WTC11 (cell line): ENCODE measurements at regions not wholly inside any gene's neighbourhood (a gene's known extent, or its start where the extent isn't known, plus 50 kb on each side); places are given as distances from the start of the nearest gene placed in this dataset.

Source experiments
- ATAC-seq: fragments of 200-7000 bp; cut with Tn5 transposase; 2 replicates; pipeline ENCODE4 v1.10.0; 2021; ENCODE audit warnings: mild to moderate bottlenecking, moderate library complexity
- CTCF ChIA-PET: fragments of 300-600 bp; sonication (Branson Sonifier 250); formaldehyde crosslinking; loops from one replicate; lab custom pipeline; 2021; ENCODE audit warnings: antibody characterized with exemption; lab: Charles Lee
- POLR2A ChIA-PET: fragments of 350-600 bp; sonication (Branson Sonifier 250); formaldehyde crosslinking; loops from one replicate; lab custom pipeline; 2021; ENCODE audit warnings: antibody characterized with exemption; lab: Charles Lee
- DNase-seq: peaks from one replicate; pipeline ENCODE4 v3.0.0; 2021; ENCODE audit warnings: low spot score
- H3K27ac Mint-ChIP-seq: 2 replicates; pipeline ENCODE4 v1.8.0; 2021; ENCODE audit warnings: mixed read lengths
- H3K27me3 Mint-ChIP-seq: 2 replicates; pipeline ENCODE4 v1.8.0; 2021; ENCODE audit warnings: low read depth, mild to moderate bottlenecking, moderate library complexity, mixed read lengths
- H3K36me3 Mint-ChIP-seq: 2 replicates; pipeline ENCODE4 v1.8.0; 2021; ENCODE audit warnings: mixed read lengths
- H3K4me1 Mint-ChIP-seq: 2 replicates; pipeline ENCODE4 v1.8.0; 2022; ENCODE audit warnings: mixed read lengths
- H3K4me3 Mint-ChIP-seq: 2 replicates; pipeline ENCODE4 v1.8.0; 2021; ENCODE audit warnings: mild to moderate bottlenecking, moderate library complexity, mixed read lengths
- H3K9me3 Mint-ChIP-seq: 2 replicates; pipeline ENCODE4 v1.8.0; 2021; ENCODE audit warnings: mixed read lengths
- CREM ChIP-seq: sonication (generic); formaldehyde crosslinking; IDR thresholded peaks from 2 replicates; pipeline ENCODE4 v1.8.1; 2022; ENCODE audit warnings: mild to moderate bottlenecking, missing genetic modification reagents, moderate library complexity
- GABPB1 ChIP-seq: sonication (generic); formaldehyde crosslinking; IDR thresholded peaks from 2 replicates; pipeline ENCODE4 v1.8.1; 2023; ENCODE audit warnings: mild to moderate bottlenecking, missing genetic modification reagents
- GRHL2 ChIP-seq: fragments of 250-450 bp; sonication (Bioruptor Pico); IDR thresholded peaks from 2 replicates; pipeline ENCODE4 v1.8.0; 2022; ENCODE audit warnings: mild to moderate bottlenecking, moderate library complexity; ENCODE audit not compliant: insufficient replicate concordance, severe bottlenecking
- IRF2 ChIP-seq: sonication (generic); formaldehyde crosslinking; IDR thresholded peaks from 2 replicates; pipeline ENCODE4 v1.8.0; 2022; ENCODE audit warnings: low read depth, missing genetic modification reagents, borderline replicate concordance
- JAZF1 ChIP-seq: fragments of 250-450 bp; sonication (Bioruptor Pico); IDR thresholded peaks from 2 replicates; pipeline ENCODE4 v1.9.0; 2021; ENCODE audit warnings: moderate library complexity, mild to moderate bottlenecking, inconsistent platforms
- JUN ChIP-seq: sonication (generic); formaldehyde crosslinking; IDR thresholded peaks from 2 replicates; pipeline ENCODE4 v1.8.0; 2023; ENCODE audit warnings: mild to moderate bottlenecking, missing genetic modification reagents
- NFYB ChIP-seq: sonication (generic); formaldehyde crosslinking; conservative IDR thresholded peaks from 2 replicates; pipeline ENCODE4 v1.8.0; 2022; ENCODE audit warnings: low read depth, missing genetic modification reagents
- NR2C2 ChIP-seq: sonication (generic); formaldehyde crosslinking; IDR thresholded peaks from 2 replicates; pipeline ENCODE4 v1.8.0; 2022; ENCODE audit warnings: mild to moderate bottlenecking, missing genetic modification reagents
- PRRX2 ChIP-seq: fragments of 250-450 bp; sonication (Bioruptor Pico); IDR thresholded peaks from 2 replicates; pipeline ENCODE4 v1.8.0; 2021; ENCODE audit warnings: mild to moderate bottlenecking
- SP1 ChIP-seq: sonication (generic); formaldehyde crosslinking; conservative IDR thresholded peaks from 2 replicates; pipeline ENCODE4 v1.8.1; 2022; ENCODE audit warnings: missing genetic modification reagents
- TCF7 ChIP-seq: sonication (generic); formaldehyde crosslinking; IDR thresholded peaks from 2 replicates; pipeline ENCODE4 v1.8.0; 2022; ENCODE audit warnings: mild to moderate bottlenecking, low read depth, missing genetic modification reagents, moderate library complexity
- TP53 ChIP-seq: sonication (generic); formaldehyde crosslinking; IDR thresholded peaks from 2 replicates; pipeline ENCODE4 v1.8.1; 2023; ENCODE audit warnings: mild to moderate bottlenecking, missing genetic modification reagents
- ZBTB21 ChIP-seq: sonication (generic); formaldehyde crosslinking; IDR thresholded peaks from 2 replicates; pipeline ENCODE4 v1.8.1; 2023; ENCODE audit warnings: mild to moderate bottlenecking, missing genetic modification reagents, borderline replicate concordance
- ZNF121 ChIP-seq: sonication (generic); formaldehyde crosslinking; IDR thresholded peaks from 2 replicates; pipeline ENCODE4 v1.8.0; 2023; ENCODE audit warnings: missing genetic modification reagents
- ZNF317 ChIP-seq: sonication (generic); formaldehyde crosslinking; IDR thresholded peaks from 2 replicates; pipeline ENCODE4 v1.8.1; 2023; ENCODE audit warnings: low read depth, mild to moderate bottlenecking, moderate library complexity, missing genetic modification reagents, borderline replicate concordance
- TF ChIP-seq, protein P1 (sequence below): sonication (generic); formaldehyde crosslinking; IDR thresholded peaks from 2 replicates; pipeline ENCODE4 v1.8.0; 2022; ENCODE audit warnings: mild to moderate bottlenecking, missing genetic modification reagents
- TF ChIP-seq, protein P2 (sequence below): sonication (generic); formaldehyde crosslinking; IDR thresholded peaks from 2 replicates; pipeline ENCODE4 v1.8.1; 2022; ENCODE audit warnings: mild to moderate bottlenecking, moderate library complexity, missing genetic modification reagents
- TF ChIP-seq, protein P3 (sequence below): sonication (generic); formaldehyde crosslinking; IDR thresholded peaks from 2 replicates; pipeline ENCODE4 v1.8.1; 2023; ENCODE audit warnings: mild to moderate bottlenecking, missing genetic modification reagents, moderate library complexity
- TF ChIP-seq, protein P4 (sequence below): sonication (generic); formaldehyde crosslinking; IDR thresholded peaks from 2 replicates; pipeline ENCODE4 v1.8.1; 2023; ENCODE audit warnings: mild to moderate bottlenecking, missing genetic modification reagents, borderline replicate concordance
- TF ChIP-seq, protein P5 (sequence below): fragments of 250-450 bp; sonication (Bioruptor Pico); conservative IDR thresholded peaks from 2 replicates; pipeline ENCODE4 v1.9.0; 2021; ENCODE audit warnings: mild to moderate bottlenecking
- TF ChIP-seq, protein P6 (sequence below): sonication (generic); formaldehyde crosslinking; IDR thresholded peaks from 2 replicates; pipeline ENCODE4 v1.8.1; 2022; ENCODE audit warnings: missing genetic modification reagents, borderline replicate concordance
- TF ChIP-seq, protein P7 (sequence below): fragments of 200-600 bp; IDR thresholded peaks from 2 replicates; pipeline ENCODE4 v1.8.0; 2022; ENCODE audit warnings: antibody characterized with exemption

DNA sequence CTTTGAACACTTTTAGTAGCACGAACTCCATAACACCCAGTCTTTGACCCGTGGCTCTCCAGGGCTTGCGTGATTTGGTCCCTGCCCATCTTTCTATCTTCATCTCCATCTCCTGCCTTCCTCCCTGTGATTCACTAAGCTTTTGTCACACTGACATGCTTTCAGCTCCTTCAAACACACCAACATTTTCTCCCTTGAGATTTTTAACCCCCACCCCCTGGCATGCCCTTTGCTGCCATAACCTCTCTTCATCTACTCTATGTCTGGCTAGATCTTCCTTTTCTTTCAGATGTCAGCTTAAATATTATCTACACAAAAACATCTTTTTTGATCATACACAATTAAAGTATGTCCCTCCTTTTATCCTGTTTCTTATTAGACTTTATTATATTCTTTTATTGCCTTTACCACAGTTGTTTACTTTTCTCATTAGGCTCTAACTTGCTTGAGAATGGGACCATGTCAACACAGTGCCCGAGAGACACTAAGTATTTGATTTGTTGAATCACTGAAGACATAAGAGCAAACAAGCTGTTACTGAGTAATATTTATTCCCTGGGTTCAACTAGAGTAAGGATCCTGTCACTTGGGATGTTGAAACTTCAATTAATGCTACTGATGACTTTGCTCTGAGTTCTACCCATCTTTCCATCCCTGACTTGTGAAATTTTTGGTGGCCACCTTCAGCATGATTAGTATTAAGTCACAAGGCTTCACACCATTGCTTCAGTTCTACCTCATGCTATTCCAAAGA lies 387.3 kb downstream of the LRIG3 start:
- DNase-seq: no peak
- POLR2A ChIA-PET: no interaction called here
- no peaks in the 10 kb centered on the region for H3K27me3 Mint-ChIP-seq
- no peak overlapping the region for H3K27ac Mint-ChIP-seq
- peaks cover 6% of the 10 kb centered on the region for H3K4me1 Mint-ChIP-seq
- no peaks in the 10 kb centered on the region for H3K36me3 Mint-ChIP-seq
- ATAC-seq: no peak
- TF ChIP-seq SP1 (CRISPR knock-in tag): no peak
- no peak for TF ChIP-seq JUN (CRISPR knock-in tag)
- TF ChIP-seq, protein P1, sequence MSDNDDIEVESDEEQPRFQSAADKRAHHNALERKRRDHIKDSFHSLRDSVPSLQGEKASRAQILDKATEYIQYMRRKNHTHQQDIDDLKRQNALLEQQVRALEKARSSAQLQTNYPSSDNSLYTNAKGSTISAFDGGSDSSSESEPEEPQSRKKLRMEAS: no peak
- TF ChIP-seq GRHL2: no peak
- TF ChIP-seq, protein P2, sequence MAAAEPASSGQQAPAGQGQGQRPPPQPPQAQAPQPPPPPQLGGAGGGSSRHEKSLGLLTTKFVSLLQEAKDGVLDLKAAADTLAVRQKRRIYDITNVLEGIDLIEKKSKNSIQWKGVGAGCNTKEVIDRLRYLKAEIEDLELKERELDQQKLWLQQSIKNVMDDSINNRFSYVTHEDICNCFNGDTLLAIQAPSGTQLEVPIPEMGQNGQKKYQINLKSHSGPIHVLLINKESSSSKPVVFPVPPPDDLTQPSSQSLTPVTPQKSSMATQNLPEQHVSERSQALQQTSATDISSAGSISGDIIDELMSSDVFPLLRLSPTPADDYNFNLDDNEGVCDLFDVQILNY (CRISPR knock-in tag): no peak
- TF ChIP-seq CREM: no peak
- TF ChIP-seq JAZF1 (CRISPR knock-in tag): no peak
- no peak for TF ChIP-seq PRRX2
- CTCF ChIA-PET: no interaction called here
- no peak overlapping the region for H3K4me3 Mint-ChIP-seq
- H3K9me3 Mint-ChIP-seq: 0 out of 2 replicates have a peak, but pooled peaks cover 10% of the 10 kb centered on the region

DNA sequence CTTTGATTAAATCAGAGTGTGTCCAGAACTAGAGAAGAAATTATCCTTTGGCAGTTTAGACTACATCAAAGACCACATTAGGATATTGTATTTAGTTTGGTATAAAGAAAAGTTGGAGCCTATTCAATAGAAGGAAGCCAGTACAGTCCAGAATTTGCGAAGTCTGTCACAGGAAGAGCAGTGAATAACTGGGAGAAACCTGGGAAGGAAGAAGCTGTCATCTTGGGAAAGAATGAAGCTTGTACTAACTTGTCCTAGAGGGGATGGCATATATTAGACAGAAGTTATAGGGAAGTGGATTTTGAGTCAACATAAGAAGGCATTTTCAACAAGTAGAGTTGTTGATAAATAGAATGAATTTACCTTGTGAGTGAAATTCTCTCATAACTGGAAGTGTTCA lies 386.7 kb downstream of the LRIG3 start:
- H3K4me1 Mint-ChIP-seq: peaks cover 6% of the 10 kb centered on the region
- CTCF ChIA-PET: no interaction called here
- no peak for ATAC-seq
- TF ChIP-seq ZBTB21 (CRISPR knock-in tag) (no peak), NR2C2 (CRISPR knock-in tag) (no peak), GABPB1 (CRISPR knock-in tag) (no peak), ZNF121 (CRISPR knock-in tag) (no peak), IRF2 (no peak), ZNF317 (CRISPR knock-in tag) (no peak), NFYB (CRISPR knock-in tag) (no peak), TP53 (CRISPR knock-in tag) (no peak), TCF7 (no peak), CREM (no peak)
- TF ChIP-seq, protein P3, sequence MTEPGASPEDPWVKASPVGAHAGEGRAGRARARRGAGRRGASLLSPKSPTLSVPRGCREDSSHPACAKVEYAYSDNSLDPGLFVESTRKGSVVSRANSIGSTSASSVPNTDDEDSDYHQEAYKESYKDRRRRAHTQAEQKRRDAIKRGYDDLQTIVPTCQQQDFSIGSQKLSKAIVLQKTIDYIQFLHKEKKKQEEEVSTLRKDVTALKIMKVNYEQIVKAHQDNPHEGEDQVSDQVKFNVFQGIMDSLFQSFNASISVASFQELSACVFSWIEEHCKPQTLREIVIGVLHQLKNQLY (CRISPR knock-in tag): no peak
- TF ChIP-seq, protein P4, sequence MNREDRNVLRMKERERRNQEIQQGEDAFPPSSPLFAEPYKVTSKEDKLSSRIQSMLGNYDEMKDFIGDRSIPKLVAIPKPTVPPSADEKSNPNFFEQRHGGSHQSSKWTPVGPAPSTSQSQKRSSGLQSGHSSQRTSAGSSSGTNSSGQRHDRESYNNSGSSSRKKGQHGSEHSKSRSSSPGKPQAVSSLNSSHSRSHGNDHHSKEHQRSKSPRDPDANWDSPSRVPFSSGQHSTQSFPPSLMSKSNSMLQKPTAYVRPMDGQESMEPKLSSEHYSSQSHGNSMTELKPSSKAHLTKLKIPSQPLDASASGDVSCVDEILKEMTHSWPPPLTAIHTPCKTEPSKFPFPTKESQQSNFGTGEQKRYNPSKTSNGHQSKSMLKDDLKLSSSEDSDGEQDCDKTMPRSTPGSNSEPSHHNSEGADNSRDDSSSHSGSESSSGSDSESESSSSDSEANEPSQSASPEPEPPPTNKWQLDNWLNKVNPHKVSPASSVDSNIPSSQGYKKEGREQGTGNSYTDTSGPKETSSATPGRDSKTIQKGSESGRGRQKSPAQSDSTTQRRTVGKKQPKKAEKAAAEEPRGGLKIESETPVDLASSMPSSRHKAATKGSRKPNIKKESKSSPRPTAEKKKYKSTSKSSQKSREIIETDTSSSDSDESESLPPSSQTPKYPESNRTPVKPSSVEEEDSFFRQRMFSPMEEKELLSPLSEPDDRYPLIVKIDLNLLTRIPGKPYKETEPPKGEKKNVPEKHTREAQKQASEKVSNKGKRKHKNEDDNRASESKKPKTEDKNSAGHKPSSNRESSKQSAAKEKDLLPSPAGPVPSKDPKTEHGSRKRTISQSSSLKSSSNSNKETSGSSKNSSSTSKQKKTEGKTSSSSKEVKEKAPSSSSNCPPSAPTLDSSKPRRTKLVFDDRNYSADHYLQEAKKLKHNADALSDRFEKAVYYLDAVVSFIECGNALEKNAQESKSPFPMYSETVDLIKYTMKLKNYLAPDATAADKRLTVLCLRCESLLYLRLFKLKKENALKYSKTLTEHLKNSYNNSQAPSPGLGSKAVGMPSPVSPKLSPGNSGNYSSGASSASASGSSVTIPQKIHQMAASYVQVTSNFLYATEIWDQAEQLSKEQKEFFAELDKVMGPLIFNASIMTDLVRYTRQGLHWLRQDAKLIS (CRISPR knock-in tag): no peak
- TF ChIP-seq, protein P5, sequence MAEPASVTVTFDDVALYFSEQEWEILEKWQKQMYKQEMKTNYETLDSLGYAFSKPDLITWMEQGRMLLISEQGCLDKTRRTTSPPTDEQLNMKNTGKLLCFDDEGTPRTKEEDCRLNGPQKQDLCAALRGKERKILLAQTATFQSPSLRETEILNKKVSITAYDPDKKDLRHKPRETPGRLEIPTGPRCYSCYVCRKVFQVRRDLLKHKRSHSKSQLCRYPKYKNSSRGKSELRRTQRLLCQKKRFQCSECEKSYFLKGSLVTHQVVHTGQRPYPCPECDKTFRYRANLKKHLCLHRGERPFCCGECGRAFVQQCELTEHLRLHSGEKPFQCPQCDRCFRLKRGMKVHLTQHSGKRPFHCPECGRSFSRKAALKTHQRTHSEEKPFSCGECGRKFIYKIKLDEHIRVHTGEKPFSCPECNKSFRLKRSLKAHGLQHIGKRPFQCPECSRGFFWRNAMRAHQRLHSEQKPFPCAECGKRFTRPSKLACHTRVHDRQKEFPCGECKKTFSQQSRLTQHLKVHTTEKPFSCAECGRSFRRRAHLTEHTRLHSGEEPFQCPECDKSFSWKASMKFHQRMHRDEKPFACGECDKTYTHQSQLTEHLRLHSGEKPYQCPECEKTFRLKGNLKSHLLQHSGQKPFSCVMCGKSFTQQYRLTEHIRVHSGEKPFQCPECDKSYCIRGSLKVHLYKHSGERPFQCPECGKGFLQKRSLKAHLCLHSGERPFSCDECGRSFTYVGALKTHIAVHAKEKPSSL (CRISPR knock-in tag): no peak
- TF ChIP-seq, protein P6, sequence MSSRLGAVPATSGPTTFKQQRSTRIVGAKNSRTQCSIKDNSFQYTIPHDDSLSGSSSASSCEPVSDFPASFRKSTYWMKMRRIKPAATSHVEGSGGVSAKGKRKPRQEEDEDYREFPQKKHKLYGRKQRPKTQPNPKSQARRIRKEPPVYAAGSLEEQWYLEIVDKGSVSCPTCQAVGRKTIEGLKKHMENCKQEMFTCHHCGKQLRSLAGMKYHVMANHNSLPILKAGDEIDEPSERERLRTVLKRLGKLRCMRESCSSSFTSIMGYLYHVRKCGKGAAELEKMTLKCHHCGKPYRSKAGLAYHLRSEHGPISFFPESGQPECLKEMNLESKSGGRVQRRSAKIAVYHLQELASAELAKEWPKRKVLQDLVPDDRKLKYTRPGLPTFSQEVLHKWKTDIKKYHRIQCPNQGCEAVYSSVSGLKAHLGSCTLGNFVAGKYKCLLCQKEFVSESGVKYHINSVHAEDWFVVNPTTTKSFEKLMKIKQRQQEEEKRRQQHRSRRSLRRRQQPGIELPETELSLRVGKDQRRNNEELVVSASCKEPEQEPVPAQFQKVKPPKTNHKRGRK (CRISPR knock-in tag): no peak
- TF ChIP-seq, protein P7, sequence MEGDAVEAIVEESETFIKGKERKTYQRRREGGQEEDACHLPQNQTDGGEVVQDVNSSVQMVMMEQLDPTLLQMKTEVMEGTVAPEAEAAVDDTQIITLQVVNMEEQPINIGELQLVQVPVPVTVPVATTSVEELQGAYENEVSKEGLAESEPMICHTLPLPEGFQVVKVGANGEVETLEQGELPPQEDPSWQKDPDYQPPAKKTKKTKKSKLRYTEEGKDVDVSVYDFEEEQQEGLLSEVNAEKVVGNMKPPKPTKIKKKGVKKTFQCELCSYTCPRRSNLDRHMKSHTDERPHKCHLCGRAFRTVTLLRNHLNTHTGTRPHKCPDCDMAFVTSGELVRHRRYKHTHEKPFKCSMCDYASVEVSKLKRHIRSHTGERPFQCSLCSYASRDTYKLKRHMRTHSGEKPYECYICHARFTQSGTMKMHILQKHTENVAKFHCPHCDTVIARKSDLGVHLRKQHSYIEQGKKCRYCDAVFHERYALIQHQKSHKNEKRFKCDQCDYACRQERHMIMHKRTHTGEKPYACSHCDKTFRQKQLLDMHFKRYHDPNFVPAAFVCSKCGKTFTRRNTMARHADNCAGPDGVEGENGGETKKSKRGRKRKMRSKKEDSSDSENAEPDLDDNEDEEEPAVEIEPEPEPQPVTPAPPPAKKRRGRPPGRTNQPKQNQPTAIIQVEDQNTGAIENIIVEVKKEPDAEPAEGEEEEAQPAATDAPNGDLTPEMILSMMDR: no peak
- TF ChIP-seq, all 79 proteins: peak for 0
- 0 out of 2 replicates have a peak, but pooled peaks cover 7% of the 10 kb centered on the region for H3K9me3 Mint-ChIP-seq
- no peaks in the 10 kb centered on the region for H3K27me3 Mint-ChIP-seq
- POLR2A ChIA-PET: no interaction called here
- DNase-seq: no peak
- H3K36me3 Mint-ChIP-seq: no peaks in the 10 kb centered on the region
- H3K4me3 Mint-ChIP-seq: no peak overlapping the region
- no peak overlapping the region for H3K27ac Mint-ChIP-seq
